WTC11 (cell line): ENCODE measurements at regions not wholly inside any gene's neighbourhood (a gene's known extent, or its start where the extent isn't known, plus 50 kb on each side); places are given as distances from the start of the nearest gene placed in this dataset.

Experiments used
- EMX1 ChIP-seq: fragments of 250-450 bp; sonication (Bioruptor Pico); IDR thresholded peaks from 2 replicates; pipeline ENCODE4 v1.8.0; 2021; ENCODE audit warnings: mild to moderate bottlenecking
- NR2C2 ChIP-seq: sonication (generic); formaldehyde crosslinking; IDR thresholded peaks from 2 replicates; pipeline ENCODE4 v1.8.0; 2022; ENCODE audit warnings: mild to moderate bottlenecking, missing genetic modification reagents
- TF ChIP-seq, protein P1 (sequence below): fragments of 250-450 bp; sonication (Bioruptor Pico); IDR thresholded peaks from 2 replicates; pipeline ENCODE4 v1.9.0; 2021; ENCODE audit warnings: mild to moderate bottlenecking
- TF ChIP-seq, protein P2 (sequence below): fragments of 200-600 bp; IDR thresholded peaks from 2 replicates; pipeline ENCODE4 v1.8.0; 2022; ENCODE audit warnings: antibody characterized with exemption
- TF ChIP-seq, protein P3 (sequence below): sonication (generic); formaldehyde crosslinking; IDR thresholded peaks from 2 replicates; pipeline ENCODE4 v1.8.1; 2022; ENCODE audit warnings: missing genetic modification reagents, borderline replicate concordance

DNA sequence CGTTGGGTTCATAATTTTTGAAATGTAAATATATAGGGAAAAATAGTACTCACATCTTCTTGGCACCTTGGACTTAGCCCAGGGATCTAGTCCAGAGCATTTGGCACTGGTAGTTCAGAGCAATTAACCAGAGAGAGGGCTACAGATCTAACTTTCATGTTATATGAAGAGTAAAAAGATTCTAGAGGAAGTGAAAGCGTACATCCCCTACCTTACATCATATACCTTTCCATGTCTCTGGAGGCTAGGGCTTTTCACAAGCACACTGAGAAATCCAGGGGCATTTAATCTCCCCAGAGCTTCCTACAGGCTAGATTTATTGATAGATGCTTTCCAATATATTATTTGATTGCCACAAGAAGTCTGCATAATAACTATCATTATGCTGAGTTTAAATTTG lies 687.5 kb upstream of the FBXO33 start:
- TF ChIP-seq, protein P1, sequence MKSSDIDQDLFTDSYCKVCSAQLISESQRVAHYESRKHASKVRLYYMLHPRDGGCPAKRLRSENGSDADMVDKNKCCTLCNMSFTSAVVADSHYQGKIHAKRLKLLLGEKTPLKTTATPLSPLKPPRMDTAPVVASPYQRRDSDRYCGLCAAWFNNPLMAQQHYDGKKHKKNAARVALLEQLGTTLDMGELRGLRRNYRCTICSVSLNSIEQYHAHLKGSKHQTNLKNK (CRISPR knock-in tag): no peak
- TF ChIP-seq, protein P2, sequence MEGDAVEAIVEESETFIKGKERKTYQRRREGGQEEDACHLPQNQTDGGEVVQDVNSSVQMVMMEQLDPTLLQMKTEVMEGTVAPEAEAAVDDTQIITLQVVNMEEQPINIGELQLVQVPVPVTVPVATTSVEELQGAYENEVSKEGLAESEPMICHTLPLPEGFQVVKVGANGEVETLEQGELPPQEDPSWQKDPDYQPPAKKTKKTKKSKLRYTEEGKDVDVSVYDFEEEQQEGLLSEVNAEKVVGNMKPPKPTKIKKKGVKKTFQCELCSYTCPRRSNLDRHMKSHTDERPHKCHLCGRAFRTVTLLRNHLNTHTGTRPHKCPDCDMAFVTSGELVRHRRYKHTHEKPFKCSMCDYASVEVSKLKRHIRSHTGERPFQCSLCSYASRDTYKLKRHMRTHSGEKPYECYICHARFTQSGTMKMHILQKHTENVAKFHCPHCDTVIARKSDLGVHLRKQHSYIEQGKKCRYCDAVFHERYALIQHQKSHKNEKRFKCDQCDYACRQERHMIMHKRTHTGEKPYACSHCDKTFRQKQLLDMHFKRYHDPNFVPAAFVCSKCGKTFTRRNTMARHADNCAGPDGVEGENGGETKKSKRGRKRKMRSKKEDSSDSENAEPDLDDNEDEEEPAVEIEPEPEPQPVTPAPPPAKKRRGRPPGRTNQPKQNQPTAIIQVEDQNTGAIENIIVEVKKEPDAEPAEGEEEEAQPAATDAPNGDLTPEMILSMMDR: no peak
- TF ChIP-seq, protein P3, sequence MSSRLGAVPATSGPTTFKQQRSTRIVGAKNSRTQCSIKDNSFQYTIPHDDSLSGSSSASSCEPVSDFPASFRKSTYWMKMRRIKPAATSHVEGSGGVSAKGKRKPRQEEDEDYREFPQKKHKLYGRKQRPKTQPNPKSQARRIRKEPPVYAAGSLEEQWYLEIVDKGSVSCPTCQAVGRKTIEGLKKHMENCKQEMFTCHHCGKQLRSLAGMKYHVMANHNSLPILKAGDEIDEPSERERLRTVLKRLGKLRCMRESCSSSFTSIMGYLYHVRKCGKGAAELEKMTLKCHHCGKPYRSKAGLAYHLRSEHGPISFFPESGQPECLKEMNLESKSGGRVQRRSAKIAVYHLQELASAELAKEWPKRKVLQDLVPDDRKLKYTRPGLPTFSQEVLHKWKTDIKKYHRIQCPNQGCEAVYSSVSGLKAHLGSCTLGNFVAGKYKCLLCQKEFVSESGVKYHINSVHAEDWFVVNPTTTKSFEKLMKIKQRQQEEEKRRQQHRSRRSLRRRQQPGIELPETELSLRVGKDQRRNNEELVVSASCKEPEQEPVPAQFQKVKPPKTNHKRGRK (CRISPR knock-in tag): no peak
- TF ChIP-seq NR2C2 (CRISPR knock-in tag): no peak
- TF ChIP-seq EMX1: no peak
